Hepatocyte (in vitro differentiated cells): ENCODE measurements at regions not wholly inside any gene's neighbourhood (a gene's known extent, or its start where the extent isn't known, plus 50 kb on each side); places are given as distances from the start of the nearest gene placed in this dataset.

ENCODE experiments used
- CTCF ChIP-seq: fragments of 200-600 bp; sonication (generic); IDR thresholded peaks from 2 replicates; pipeline ENCODE4 v1.5.1; 2016; ENCODE audit warnings: antibody characterized with exemption, mild to moderate bottlenecking; ENCODE audit not compliant: poor library complexity
- EZH2 ChIP-seq: fragments of 200-600 bp; sonication (generic); IDR thresholded peaks from 2 replicates; pipeline ENCODE4 v1.6.1; 2016; ENCODE audit warnings: antibody characterized with exemption, mild to moderate bottlenecking, borderline replicate concordance
- EZH2phosphoT487 ChIP-seq: fragments of 200-600 bp; sonication (generic); IDR thresholded peaks from one replicate; pipeline ENCODE4 v1.6.1; 2018; ENCODE audit warnings: antibody characterized with exemption, mild to moderate bottlenecking, low read depth, moderate library complexity; ENCODE audit not compliant: unreplicated experiment, severe bottlenecking

- TF ChIP-seq CTCF: no peak
- TF ChIP-seq EZH2phosphoT487: no peak
- no peak for TF ChIP-seq EZH2
Observed at GRCh38 chr20:23206995-23207394, 120.9 kb upstream of the CD93 start.
